Large intestine (tissue), 3 donors: ENCODE measurements at regions not wholly inside any gene's neighbourhood (a gene's known extent, or its start where the extent isn't known, plus 50 kb on each side); places are given as distances from the start of the nearest gene placed in this dataset.
A peak's percentile ranks its signal among the peaks of the same experiment; 100 is the strongest.

ENCODE experiments used
- DNase-seq, 2 donors: peaks; one replicate each; pipeline versions ENCODE4 v3.0.0 to v3.0.0-alpha.2; 2013
- H3K27ac ChIP-seq: one replicate; pipeline ENCODE4 v1.5.1; 2013; ENCODE audit warnings: low read length
- H3K27me3 ChIP-seq: 2 replicates; pipeline ENCODE4 v1.6.1; 2013; ENCODE audit warnings: low read length; ENCODE audit not compliant: control insufficient read depth, insufficient read depth
- H3K36me3 ChIP-seq: 2 replicates; pipeline ENCODE4 v1.6.1; 2013; ENCODE audit warnings: low read length; ENCODE audit not compliant: control insufficient read depth, insufficient read depth
- H3K4me1 ChIP-seq: one replicate; pipeline ENCODE4 v1.6.1; 2013; ENCODE audit warnings: low read length; ENCODE audit not compliant: control insufficient read depth, insufficient read depth
- H3K4me3 ChIP-seq: one replicate; pipeline ENCODE4 v1.5.1; 2013; ENCODE audit warnings: low read length
- H3K9me3 ChIP-seq: one replicate; pipeline ENCODE4 v1.6.1; 2013; ENCODE audit warnings: mild to moderate bottlenecking, low read depth, low read length, moderate library complexity; ENCODE audit not compliant: control insufficient read depth
- WGBS: methylation state at CpG from one replicate; pipeline ENCODE4 v1.1.5; 2013; ENCODE audit warnings: low lambda C conversion rate; ENCODE audit not compliant: insufficient coverage; 5-methylcytosine and 5-hydroxymethylcytosine counted together

DNA sequence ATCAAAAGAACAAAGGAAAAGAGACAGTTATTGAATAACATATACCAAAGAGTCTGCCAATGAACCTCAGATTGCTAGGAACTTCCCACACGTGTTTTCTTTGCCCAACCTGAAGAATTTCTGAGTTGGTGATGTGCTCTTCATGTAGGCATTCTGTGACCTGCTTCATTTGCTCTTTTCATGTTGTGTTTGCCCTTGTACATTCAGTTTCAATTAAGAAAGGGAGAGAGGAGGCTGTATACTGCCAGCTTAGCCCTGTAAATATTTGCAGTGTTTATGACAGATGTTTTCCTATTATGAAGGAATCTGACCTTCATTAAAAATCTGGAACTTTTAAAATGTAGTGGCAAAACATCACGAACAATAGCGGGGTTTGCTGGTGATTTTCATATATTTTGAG is 168.5 kb downstream of the GAS1 start:
- H3K27ac ChIP-seq: no peak overlapping the region
- no peaks in the 10 kb centered on the region for H3K27me3 ChIP-seq
- DNase-seq: no peak
- no peaks in the 10 kb centered on the region for H3K9me3 ChIP-seq
- 73% methylated on average over 2 of the region's 3 CpGs for WGBS
- no peaks in the 10 kb centered on the region for H3K4me1 ChIP-seq
- no peak overlapping the region for H3K4me3 ChIP-seq
- no peaks in the 10 kb centered on the region for H3K36me3 ChIP-seq

DNA sequence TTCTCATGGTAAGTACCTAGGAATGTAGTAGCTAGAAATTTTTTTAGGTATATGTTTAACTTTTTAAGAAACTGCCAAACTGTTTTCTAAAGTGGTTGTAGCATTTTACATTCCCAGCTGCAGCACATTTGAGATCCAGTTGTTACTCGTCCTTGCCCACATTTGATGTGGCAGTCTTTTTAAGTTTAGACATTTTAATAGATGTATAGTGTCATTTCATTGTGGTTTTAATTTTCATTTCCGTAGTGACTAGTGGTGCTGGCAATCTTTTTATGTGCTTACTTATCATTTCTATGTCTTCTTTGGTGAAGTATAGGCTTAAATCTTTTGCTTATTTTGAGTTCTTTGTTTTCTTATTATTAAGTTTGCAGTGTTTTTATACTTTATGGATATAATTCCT is 171.6 kb downstream of the GAS1 start:
- no peak for DNase-seq
- Histone ChIP-seq H3K9me3 (no peaks in the 10 kb centered on the region), H3K4me3 (no peak overlapping the region), H3K27ac (no peak overlapping the region), H3K36me3 (no peaks in the 10 kb centered on the region), H3K4me1 (no peaks in the 10 kb centered on the region), H3K27me3 (peaks cover 5% of the 10 kb centered on the region)
- 100% methylated on average over 1 of the region's 2 CpGs for WGBS

DNA sequence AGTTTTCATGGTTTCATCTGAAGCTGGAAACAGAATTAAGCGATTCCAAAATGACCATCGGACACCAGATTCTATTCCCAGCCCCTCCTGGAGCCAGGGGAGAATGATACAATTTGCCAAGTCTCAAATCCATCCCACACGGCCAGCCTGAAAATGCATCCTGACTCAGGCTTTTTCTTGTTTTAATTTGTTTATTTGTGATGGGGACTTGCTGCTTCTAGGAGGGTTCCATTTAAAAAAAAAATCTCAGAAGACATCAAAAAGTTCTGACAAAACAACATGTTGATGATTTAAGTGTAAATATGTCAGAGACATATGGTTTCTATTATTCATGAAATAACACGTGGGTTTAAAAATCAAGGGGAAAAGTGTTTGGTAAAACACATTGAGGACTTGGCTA is 173.2 kb downstream of the GAS1 start:
- 92% methylated on average over 2 of the region's 4 CpGs for WGBS
- Histone ChIP-seq H3K4me1 (no peaks in the 10 kb centered on the region), H3K27me3 (peaks cover 5% of the 10 kb centered on the region), H3K36me3 (no peaks in the 10 kb centered on the region), H3K9me3 (no peaks in the 10 kb centered on the region), H3K27ac (no peak overlapping the region), H3K4me3 (no peak overlapping the region)
- DNase-seq: no peak

DNA sequence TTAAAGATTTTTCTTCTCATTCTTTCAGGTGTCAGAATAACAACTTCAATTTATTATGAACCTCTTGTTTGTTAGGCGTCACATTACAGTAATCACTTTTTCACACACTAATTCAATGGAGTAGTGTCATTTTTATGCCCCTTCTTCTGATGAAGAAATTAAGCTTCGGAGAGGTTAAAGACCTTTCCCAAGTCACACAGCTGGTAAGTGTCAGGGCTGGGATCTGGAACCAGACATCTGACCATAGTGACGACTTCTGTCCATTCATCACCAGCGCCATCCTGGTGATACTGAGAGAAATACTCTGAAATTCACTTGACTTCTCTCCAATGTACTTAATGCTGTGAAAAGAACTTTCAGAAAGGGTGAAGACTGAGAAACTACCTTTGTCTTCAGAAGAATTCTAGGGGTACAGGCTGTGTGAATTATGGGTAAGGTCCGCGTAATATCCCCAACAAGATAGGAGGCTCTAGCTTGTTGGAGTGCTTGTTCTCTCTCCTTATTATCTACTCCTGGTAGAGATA is 173.8 kb downstream of the GAS1 start:
- H3K27ac ChIP-seq: no peak overlapping the region
- H3K27me3 ChIP-seq: peaks cover 5% of the 10 kb centered on the region
- DNase-seq: no peak
- no peaks in the 10 kb centered on the region for H3K4me1 ChIP-seq
- H3K36me3 ChIP-seq: no peaks in the 10 kb centered on the region
- no peak overlapping the region for H3K4me3 ChIP-seq
- WGBS: no CpG with 5 or more reads among the region's 6 CpGs
- no peaks in the 10 kb centered on the region for H3K9me3 ChIP-seq

DNA sequence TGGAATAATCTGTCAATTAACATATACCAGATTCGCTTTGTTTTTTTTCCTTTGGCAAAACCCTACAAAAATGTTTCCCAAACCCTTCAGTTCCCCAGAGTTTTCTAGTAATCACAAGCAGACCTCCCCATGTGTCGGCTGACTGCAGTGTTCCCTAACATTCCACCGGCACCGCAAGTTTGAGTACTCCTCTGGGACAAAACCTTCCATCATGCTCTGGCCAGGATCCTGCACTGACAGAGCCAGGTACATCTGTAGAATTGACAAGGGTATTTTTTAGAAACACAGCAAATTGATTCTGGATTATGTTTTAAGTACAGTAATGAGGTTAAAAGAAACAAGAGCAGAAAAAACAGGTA is 174.7 kb downstream of the GAS1 start:
- Histone ChIP-seq H3K9me3 (no peaks in the 10 kb centered on the region), H3K4me1 (no peaks in the 10 kb centered on the region), H3K27me3 (peaks cover 5% of the 10 kb centered on the region), H3K4me3 (no peak overlapping the region), H3K27ac (no peak overlapping the region), H3K36me3 (no peaks in the 10 kb centered on the region)
- 100% methylated on average over 1 of the region's 4 CpGs for WGBS
- no peak for DNase-seq

DNA sequence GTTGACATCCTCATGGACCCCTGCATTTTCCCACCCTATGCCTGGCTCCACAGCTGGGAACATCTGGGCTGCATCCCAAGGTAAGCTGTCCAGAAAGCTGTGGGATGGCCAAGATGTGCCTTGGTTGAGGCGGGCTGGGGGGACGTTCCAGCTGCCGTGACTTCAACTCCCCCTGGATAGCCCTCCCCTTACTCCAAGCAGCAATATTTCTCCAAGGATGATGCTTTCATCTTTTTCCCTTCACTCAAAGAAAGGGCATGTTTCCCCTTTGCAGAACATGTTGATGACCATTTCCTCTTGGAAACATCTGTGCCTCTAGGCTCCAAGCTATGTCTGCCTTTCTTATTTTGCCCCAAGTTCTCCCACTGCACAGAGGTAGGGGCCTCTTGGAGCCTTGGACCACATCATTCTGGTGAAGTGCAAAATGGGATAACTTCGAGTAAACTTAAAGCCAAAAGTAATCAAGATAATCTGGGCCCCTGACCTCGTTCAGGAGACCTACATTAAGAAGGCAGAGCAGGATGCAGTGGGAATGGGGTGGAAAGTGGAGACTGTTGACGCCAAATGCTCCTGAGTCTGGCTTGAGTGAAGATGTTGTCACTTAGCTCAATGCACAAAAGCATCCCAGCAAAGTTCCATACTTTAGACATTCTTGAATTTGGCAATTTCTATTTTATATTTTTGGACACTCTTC is 175.2 kb downstream of the GAS1 start:
- Histone ChIP-seq H3K36me3 (no peaks in the 10 kb centered on the region), H3K27ac (no peak overlapping the region), H3K4me1 (no peaks in the 10 kb centered on the region), H3K27me3 (peaks cover 5% of the 10 kb centered on the region), H3K9me3 (no peaks in the 10 kb centered on the region), H3K4me3 (no peak overlapping the region)
- no CpG with 5 or more reads among the region's 6 CpGs for WGBS
- DNase-seq: no peak

DNA sequence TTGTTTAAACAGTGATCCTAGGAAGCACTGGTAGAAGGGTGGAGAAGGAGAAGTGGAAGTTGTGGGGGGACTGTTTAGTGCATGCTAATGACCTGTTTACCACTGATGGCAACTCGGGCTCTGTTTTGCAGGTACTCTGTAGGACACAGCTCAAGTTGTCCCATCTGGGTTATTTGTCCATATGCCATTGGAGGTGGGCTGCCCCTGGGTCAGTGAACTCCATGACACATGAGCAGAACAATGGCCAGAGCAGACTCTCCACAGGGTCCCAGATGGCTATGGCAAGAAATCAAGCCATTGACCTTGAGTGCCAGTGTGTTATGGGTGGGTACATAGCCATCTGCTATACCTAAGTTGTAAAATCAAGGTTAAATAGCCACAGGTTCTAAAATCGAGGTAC is 175.9 kb downstream of the GAS1 start:
- H3K27me3 ChIP-seq: peaks cover 5% of the 10 kb centered on the region
- no peak overlapping the region for H3K27ac ChIP-seq
- H3K9me3 ChIP-seq: no peaks in the 10 kb centered on the region
- no peaks in the 10 kb centered on the region for H3K36me3 ChIP-seq
- no peak overlapping the region for H3K4me3 ChIP-seq
- no peak for DNase-seq
- WGBS: 86% methylated on average over 1 of the region's 2 CpGs
- H3K4me1 ChIP-seq: no peaks in the 10 kb centered on the region

DNA sequence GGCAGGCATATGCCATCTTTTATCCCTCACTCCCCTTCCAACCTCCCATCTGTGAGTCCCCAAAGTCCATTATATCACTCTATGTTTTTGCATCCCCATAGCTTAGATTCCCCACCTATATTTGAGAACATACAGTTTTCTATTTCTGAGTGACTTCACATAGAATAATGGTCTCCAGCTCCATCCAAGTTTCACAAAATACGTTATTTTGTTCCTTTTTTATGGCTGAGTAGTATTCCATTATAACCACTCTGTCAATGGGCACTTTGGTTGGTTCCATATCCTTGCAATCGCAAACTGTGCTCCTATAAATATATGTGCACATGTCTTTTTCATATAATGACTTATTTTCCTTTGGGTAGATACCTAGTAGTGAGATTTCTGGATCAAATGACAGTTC is 178.6 kb downstream of the GAS1 start:
- 92% methylated on average over 2 of the region's 2 CpGs for WGBS

DNA sequence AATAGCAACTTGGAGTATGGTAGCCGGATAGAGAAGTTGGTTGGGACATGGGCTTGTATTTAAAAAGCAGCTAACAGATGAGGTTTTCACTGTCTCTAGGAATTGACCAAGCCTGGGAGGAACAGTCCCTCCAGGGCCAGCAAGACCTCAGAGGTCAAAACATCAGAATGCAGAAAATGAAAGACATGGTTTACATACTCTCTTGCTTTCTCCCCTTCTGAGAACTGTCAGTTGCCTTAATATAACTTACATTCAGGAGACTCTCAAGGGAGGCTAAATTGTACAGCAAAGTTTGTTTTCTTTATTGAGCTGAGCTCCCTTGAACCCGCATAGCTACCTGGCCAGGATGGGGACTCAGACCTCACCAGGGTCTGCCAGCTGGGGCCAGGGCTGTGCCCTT is 179.3 kb downstream of the GAS1 start:
- WGBS: 100% methylated on average over 1 of the region's 2 CpGs

More for the DNA sequence above, 178.6 kb downstream of the GAS1 start:
- no peak for DNase-seq
- Histone ChIP-seq H3K36me3 (no peaks in the 10 kb centered on the region), H3K9me3 (no peaks in the 10 kb centered on the region), H3K27ac (no peak overlapping the region), H3K4me3 (no peak overlapping the region), H3K4me1 (no peaks in the 10 kb centered on the region), H3K27me3 (peaks cover 5% of the 10 kb centered on the region)

DNA sequence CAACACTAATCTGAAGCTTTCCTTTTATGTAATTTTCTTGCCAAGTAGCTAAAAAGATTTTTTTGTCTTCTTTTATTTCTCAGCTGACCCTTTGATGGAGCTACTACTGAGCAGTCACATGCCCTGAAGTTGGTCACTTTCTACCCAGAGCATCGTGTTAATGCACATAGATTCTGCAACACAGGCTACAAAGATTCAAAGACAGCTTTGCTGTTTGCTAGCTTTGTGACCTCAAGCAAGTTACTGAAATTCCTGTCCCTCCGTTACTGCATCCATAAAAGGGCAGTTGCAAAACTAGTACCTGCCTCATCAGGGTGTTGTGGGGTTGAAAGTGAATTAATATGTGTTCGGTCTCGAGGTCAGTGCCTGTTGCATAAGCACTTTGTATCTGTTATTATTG is 179.9 kb downstream of the GAS1 start:
- no peak overlapping the region for H3K4me3 ChIP-seq

More for the DNA sequence above, 179.3 kb downstream of the GAS1 start:
- Histone ChIP-seq H3K4me1 (no peaks in the 10 kb centered on the region), H3K27ac (no peak overlapping the region), H3K27me3 (peaks cover 5% of the 10 kb centered on the region), H3K36me3 (no peaks in the 10 kb centered on the region), H3K9me3 (no peaks in the 10 kb centered on the region), H3K4me3 (no peak overlapping the region)
- DNase-seq: no peak

DNA sequence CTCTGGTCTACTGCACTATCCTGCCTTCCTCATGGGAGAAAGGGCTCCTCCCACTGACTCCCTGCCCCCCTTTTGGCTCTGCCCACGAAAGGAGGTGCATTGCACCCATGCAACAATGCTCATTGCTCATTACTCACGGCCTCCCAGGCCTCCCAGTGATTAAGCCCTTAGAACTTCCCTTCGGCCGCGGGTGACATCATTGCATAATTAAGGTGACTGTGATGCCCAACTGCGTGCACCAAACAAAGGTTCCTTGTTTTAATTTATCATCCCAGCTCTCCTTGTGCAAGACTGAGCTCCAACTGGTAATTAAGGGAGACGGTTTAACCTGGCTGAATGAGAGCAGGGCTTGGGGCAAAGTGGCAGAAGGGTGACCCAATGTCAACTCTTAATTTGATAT is 180.4 kb downstream of the GAS1 start:
- Histone ChIP-seq H3K4me3 (no peak overlapping the region), H3K36me3 (no peaks in the 10 kb centered on the region), H3K9me3 (no peaks in the 10 kb centered on the region), H3K27ac (no peak overlapping the region), H3K4me1 (no peaks in the 10 kb centered on the region), H3K27me3 (peaks cover 2% of the 10 kb centered on the region)
- no CpG with 5 or more reads among the region's 7 CpGs for WGBS
- peak; percentile 53 to 74 for DNase-seq

More for the DNA sequence above, 179.9 kb downstream of the GAS1 start:
- no peaks in the 10 kb centered on the region for H3K36me3 ChIP-seq
- WGBS: 60% methylated on average over 1 of the region's 4 CpGs
- H3K9me3 ChIP-seq: no peaks in the 10 kb centered on the region
- H3K4me1 ChIP-seq: no peaks in the 10 kb centered on the region
- H3K27me3 ChIP-seq: peaks cover 5% of the 10 kb centered on the region
- peak in 1 of 2 donors; percentile 35 for DNase-seq
- H3K27ac ChIP-seq: no peak overlapping the region
